Mucosa of descending colon (tissue), 3 donors: ENCODE measurements at regions not wholly inside any gene's neighbourhood (a gene's known extent, or its start where the extent isn't known, plus 50 kb on each side); places are given as distances from the start of the nearest gene placed in this dataset.

ENCODE experiments used
- ATAC-seq: fragments of 200-7000 bp; cut with Tn5 transposase; one replicate; pipeline ENCODE4 v1.9.1; 2020; ENCODE audit warnings: mild to moderate bottlenecking, moderate library complexity
- DNase-seq, 3 donors: peaks; one replicate each; pipeline ENCODE4 v3.0.0-alpha.2; 2020
- H3K36me3 ChIP-seq: fragments of 200-600 bp; one replicate; pipeline ENCODE4 v1.8.0; 2021; ENCODE audit warnings: low read depth, mild to moderate bottlenecking
- H3K4me1 ChIP-seq: fragments of 200-600 bp; one replicate; pipeline ENCODE4 v1.8.0; 2021; ENCODE audit warnings: low read depth, mild to moderate bottlenecking
- H3K4me3 ChIP-seq: fragments of 200-600 bp; one replicate; pipeline ENCODE4 v1.8.0; 2021; ENCODE audit warnings: mild to moderate bottlenecking
- H3K9me3 ChIP-seq: fragments of 200-600 bp; one replicate; pipeline ENCODE4 v1.8.0; 2021; ENCODE audit warnings: mild to moderate bottlenecking
- CTCF ChIP-seq: fragments of 200-600 bp; IDR thresholded peaks from one replicate; pipeline ENCODE4 v1.8.0; 2022; ENCODE audit warnings: antibody characterized with exemption, mild to moderate bottlenecking
- intact Hi-C, 2 donors: fragments of 100-400 bp; cut with DNase I in 1 of 2; cut with micrococcal nuclease in 1 of 2; formaldehyde crosslinking; loops; one replicate each; pipeline versions ENCODE4 v1.11.0 to v1.11.1; 2022; cut with DNase I, micrococcal nuclease
- donor health status: DM: no; HTN: no; CAD: no; lungs with moderate emphysema.
- donor health status: DM: no; HTN: no; CAD: no.
- donor health status: DM: no; HTN: yes; CAD: no.

DNA sequence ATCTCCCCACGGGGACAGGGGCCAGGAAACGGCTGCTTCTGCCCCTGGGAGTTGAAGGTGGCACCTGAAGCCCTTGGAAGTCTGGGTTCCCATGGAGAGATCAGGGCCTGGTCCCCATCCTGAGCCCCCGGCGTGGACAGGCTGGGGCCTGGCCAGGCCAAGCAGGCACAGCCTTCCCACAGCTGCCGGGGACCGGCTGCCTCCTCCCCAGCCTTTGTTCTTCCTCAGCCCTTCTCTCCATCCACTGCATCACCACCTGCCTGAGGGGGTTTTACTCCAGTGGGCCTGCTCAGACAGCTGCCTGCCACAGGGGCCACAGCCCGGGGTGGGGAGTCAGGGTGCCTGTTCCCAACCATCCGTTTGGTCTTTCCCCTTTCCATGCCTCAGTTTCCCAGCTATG lies 187.7 kb downstream of the INHBB start:
- DNase-seq = no peak

DNA sequence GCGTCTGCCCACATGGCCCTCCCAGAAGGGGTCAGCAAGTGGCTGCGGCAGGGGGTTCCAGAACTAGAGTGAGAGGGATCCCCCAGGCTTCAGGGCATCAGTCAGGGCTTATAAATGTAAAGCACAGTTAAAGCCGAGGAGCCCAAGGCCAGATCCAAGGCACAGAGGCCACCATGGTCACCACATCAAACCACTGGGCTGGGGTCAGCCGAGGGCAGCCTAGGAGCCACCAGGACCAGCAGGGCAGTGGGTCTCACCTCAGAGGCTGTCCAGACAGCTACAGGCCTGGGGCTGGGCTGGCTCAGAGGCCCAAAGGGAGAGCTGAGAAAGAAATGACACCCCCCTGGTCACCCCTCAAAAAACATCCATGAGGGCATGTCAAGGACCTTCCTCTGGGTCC lies 188.5 kb downstream of the INHBB start:
- DNase-seq = no peak
- intact Hi-C loops = no loop called here
- Histone ChIP-seq H3K9me3 (no peaks in the 10 kb centered on the region), H3K36me3 (no peaks in the 10 kb centered on the region), H3K4me3 (no peak overlapping the region), H3K4me1 (no peaks in the 10 kb centered on the region)
- ATAC-seq = no peak
- no peak for TF ChIP-seq CTCF

More for the DNA sequence above, 187.7 kb downstream of the INHBB start:
- no peak for TF ChIP-seq CTCF
- no peaks in the 10 kb centered on the region for H3K36me3 ChIP-seq
- no peak for ATAC-seq
- H3K4me3 ChIP-seq = no peak overlapping the region
- intact Hi-C loops = no loop called here
- no peaks in the 10 kb centered on the region for H3K9me3 ChIP-seq
- no peaks in the 10 kb centered on the region for H3K4me1 ChIP-seq

DNA sequence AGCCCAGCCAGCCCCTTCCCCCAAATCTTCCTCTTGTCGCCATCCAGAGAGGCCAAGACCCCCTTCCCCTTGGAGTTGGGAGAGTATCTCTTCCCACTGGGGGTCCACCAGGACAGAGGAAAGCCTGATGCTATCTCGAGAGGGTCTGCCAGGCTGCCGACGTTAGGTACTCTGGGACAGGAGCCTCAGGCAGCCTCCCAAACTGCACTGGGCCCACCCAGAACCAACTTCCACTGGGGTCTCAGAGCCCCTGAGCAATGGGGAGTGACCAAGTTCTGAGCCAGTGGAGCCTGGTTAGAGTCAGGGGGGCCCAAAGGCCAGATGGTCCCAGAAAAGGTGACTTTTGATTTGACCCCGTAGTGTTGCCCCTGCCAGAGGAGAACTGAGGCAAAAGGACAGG lies 189.1 kb downstream of the INHBB start:
- no peak for TF ChIP-seq CTCF
- no peaks in the 10 kb centered on the region for H3K9me3 ChIP-seq
- DNase-seq (no peak), ATAC-seq (no peak)
- no peaks in the 10 kb centered on the region for H3K36me3 ChIP-seq
- H3K4me3 ChIP-seq = no peak overlapping the region
- intact Hi-C loops = no loop called here
- H3K4me1 ChIP-seq = no peaks in the 10 kb centered on the region

- intact Hi-C loops = no loop called here
- no peak for ATAC-seq
- TF ChIP-seq CTCF = no peak
- Histone ChIP-seq H3K4me3 (no peak overlapping the region), H3K36me3 (no peaks in the 10 kb centered on the region), H3K9me3 (no peaks in the 10 kb centered on the region), H3K4me1 (no peaks in the 10 kb centered on the region)
- no peak for DNase-seq
Observed at GRCh38 chr2:120536141-120536540, 190.2 kb downstream of the INHBB start.

DNA sequence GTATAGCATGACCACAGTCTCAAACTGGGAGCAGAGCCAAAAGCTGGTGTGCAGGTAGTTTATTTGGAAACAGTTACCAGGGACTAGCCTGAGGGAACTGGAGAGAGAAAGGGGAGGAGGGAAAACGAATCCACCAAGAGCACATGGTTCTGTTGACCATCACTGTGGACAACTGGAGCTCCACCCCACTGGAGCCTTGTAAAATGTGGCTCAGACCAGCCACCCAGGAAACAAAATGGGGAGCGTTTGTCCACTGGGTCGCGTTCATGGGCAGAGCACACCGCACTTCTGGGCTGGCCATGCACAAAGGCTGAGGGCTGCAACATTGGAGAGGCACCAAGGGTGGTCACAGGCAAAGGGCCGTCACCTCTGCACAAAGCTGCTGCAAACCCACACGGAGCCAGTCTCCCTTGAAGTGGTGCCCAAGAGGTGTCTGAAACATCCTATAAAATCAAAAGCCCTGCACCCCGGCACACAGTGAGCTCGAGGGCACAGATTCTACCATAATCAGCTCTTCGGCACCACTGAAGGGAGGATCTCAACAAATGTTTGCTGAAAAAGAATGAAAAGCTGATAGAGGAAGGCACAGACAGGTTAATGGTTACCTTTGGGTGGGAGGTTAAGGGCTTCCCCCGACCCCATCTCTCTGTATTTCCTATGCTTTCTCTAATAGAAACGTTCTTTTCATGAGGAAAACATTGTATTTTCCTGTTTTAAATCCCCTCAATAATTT lies 192.9 kb downstream of the INHBB start:
- intact Hi-C loops = no loop called here
- no peak for TF ChIP-seq CTCF
- H3K4me1 ChIP-seq = no peaks in the 10 kb centered on the region
- DNase-seq (no peak), ATAC-seq (no peak)
- no peaks in the 10 kb centered on the region for H3K36me3 ChIP-seq
- H3K9me3 ChIP-seq = no peaks in the 10 kb centered on the region
- H3K4me3 ChIP-seq = no peak overlapping the region
